MCF 10A (cell line): ENCODE measurements at regions not wholly inside any gene's neighbourhood (a gene's known extent, or its start where the extent isn't known, plus 50 kb on each side); places are given as distances from the start of the nearest gene placed in this dataset.

Experiments
- BruUV-seq: library from RNA; stranded (reverse); fragments of 400-500 nt; replicated peaks from 2 replicates; lab custom pipeline; 2021; lab: Mats Ljungman, UMichigan
- CTCF ChIA-PET: fragments of 300-600 bp; sonication (Branson Sonifier 250); formaldehyde crosslinking; extraction: SDS; loops from one replicate; lab custom pipeline; 2021; ENCODE audit warnings: antibody characterized with exemption, inconsistent platforms; lab: Yijun Ruan, JAX
- POLR2A ChIA-PET: fragments of 300-600, 350-650 bp; sonication (Branson Sonifier 250); formaldehyde crosslinking; extraction: SDS; loops from one replicate; lab custom pipeline; 2020; ENCODE audit warnings: antibody characterized with exemption, inconsistent platforms; lab: Yijun Ruan, JAX
- DNase-seq: peaks from one replicate; pipeline ENCODE4 v3.0.0-alpha.2; 2018; ENCODE audit not compliant: unreplicated experiment
- H3K27ac Mint-ChIP-seq: one replicate; pipeline ENCODE4 v1.8.0; 2022; ENCODE audit warnings: mild to moderate bottlenecking, low read depth, mixed read lengths; ENCODE audit not compliant: unreplicated experiment
- H3K27me3 Mint-ChIP-seq: one replicate; pipeline ENCODE4 v1.8.0; 2022; ENCODE audit warnings: mixed read lengths; ENCODE audit not compliant: insufficient read depth, unreplicated experiment
- H3K36me3 Mint-ChIP-seq: one replicate; pipeline ENCODE4 v1.8.0; 2022; ENCODE audit warnings: mild to moderate bottlenecking, moderate library complexity, mixed read lengths; ENCODE audit not compliant: insufficient read depth, unreplicated experiment
- H3K4me1 Mint-ChIP-seq: one replicate; pipeline ENCODE4 v1.8.0; 2022; ENCODE audit warnings: mixed read lengths; ENCODE audit not compliant: insufficient read depth, unreplicated experiment
- H3K4me3 Mint-ChIP-seq: one replicate; pipeline ENCODE4 v1.8.0; 2022; ENCODE audit warnings: mild to moderate bottlenecking, moderate library complexity, mixed read lengths; ENCODE audit not compliant: unreplicated experiment
- H3K9me3 Mint-ChIP-seq: one replicate; pipeline ENCODE4 v1.8.0; 2022; ENCODE audit warnings: mixed read lengths; ENCODE audit not compliant: unreplicated experiment
- intact Hi-C: fragments of 100-400 bp; cut with micrococcal nuclease; formaldehyde crosslinking; loops from 2 replicates; pipeline ENCODE4 v1.14.1; 2022
- TF ChIP-seq, protein P1 (sequence below): fragments of 200-600 bp; IDR thresholded peaks from one replicate; pipeline ENCODE4 v1.8.0; 2022; ENCODE audit warnings: antibody characterized with exemption, mild to moderate bottlenecking; ENCODE audit not compliant: unreplicated experiment

DNA sequence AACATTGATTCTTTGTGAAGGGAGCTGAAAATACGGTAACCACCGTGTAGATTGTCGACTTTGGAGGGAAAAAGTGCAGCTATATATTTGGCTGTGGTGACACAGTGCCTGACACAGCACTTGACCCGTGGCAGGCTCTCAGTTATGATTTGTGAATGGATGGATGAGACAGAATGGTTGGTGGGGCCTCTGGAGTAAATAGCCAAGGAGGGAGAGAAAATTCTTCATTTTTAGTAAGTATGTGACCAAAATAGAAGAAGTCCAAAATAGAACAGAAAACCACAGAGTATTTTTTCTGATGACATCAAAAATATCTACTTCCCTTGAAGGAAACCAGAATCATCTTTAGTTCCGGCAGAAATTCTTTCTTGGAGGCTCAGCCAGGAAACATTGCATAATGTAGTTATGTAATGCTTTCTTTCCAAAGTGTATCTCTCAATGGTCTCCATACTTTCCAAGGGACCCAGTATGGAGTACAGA is 82.0 kb upstream of the WSCD2 start:
- Mint-ChIP-seq H3K27ac (no peak overlapping the region), H3K4me3 (no peak overlapping the region), H3K36me3 (no peaks in the 10 kb centered on the region), H3K4me1 (no peaks in the 10 kb centered on the region), H3K27me3 (no peaks in the 10 kb centered on the region), H3K9me3 (peaks cover 8% of the 10 kb centered on the region)
- ChIA-PET POLR2A (no interaction called here), CTCF (no interaction called here)
- no peak for DNase-seq
- intact Hi-C loops, result no loop called here
- no TSS peak for BruUV-seq
- TF ChIP-seq, protein P1, sequence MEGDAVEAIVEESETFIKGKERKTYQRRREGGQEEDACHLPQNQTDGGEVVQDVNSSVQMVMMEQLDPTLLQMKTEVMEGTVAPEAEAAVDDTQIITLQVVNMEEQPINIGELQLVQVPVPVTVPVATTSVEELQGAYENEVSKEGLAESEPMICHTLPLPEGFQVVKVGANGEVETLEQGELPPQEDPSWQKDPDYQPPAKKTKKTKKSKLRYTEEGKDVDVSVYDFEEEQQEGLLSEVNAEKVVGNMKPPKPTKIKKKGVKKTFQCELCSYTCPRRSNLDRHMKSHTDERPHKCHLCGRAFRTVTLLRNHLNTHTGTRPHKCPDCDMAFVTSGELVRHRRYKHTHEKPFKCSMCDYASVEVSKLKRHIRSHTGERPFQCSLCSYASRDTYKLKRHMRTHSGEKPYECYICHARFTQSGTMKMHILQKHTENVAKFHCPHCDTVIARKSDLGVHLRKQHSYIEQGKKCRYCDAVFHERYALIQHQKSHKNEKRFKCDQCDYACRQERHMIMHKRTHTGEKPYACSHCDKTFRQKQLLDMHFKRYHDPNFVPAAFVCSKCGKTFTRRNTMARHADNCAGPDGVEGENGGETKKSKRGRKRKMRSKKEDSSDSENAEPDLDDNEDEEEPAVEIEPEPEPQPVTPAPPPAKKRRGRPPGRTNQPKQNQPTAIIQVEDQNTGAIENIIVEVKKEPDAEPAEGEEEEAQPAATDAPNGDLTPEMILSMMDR, result no peak

DNA sequence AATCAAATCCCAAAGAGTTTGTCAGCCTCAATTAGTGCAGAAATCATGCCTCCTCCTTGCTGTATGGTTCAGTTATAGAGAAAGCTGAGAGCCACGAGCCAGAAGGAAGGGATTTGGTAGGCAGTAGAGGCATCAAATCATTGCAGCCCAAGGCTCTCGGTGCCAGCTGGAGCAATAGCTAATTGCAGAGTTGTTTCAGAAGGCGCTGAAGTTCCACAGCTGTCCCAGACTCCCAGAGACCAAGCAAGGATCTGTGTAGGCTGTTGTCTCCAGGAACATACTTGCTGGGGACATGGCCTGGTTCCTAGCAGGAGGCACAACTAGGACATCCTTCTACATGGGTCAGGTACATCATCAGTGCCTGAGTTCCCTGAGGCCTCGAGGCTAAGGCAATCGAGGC is 80.4 kb upstream of the WSCD2 start:
- DNase-seq, result no peak
- CTCF ChIA-PET, result no interaction called here
- intact Hi-C loops, result no loop called here
- Mint-ChIP-seq H3K27ac (no peak overlapping the region), H3K27me3 (no peaks in the 10 kb centered on the region), H3K36me3 (no peaks in the 10 kb centered on the region), H3K4me1 (no peaks in the 10 kb centered on the region), H3K4me3 (no peak overlapping the region), H3K9me3 (peaks cover 8% of the 10 kb centered on the region)
- no TSS peak for BruUV-seq
- POLR2A ChIA-PET, result no interaction called here
- TF ChIP-seq, protein P1, result no peak

DNA sequence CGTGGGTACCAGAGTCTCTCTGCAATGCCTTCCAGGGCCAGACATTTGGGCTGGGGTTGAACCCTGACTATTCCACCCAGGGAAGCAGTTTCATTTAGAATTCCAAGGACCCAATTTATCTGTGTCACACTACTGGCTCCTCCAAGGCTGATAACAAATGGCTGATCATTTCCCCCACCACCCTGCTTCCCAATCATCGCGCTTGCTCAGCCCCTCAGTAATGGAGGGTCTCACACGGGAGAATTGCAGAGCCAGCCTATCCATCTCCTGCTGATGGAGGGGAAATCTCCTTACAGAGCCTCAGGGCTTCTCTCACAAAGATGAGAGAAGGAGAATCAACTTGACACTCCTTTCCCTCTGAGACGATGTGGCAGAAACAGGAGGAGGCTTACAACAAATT is 78.4 kb upstream of the WSCD2 start:
- BruUV-seq, result no TSS peak
- H3K36me3 Mint-ChIP-seq, result no peaks in the 10 kb centered on the region
- H3K4me1 Mint-ChIP-seq, result no peaks in the 10 kb centered on the region
- intact Hi-C loops, result no loop called here
- H3K27me3 Mint-ChIP-seq, result peaks cover 2% of the 10 kb centered on the region
- ChIA-PET POLR2A (no interaction called here), CTCF (no interaction called here)
- DNase-seq, result no peak
- H3K4me3 Mint-ChIP-seq, result no peak overlapping the region
- H3K27ac Mint-ChIP-seq, result no peak overlapping the region
- H3K9me3 Mint-ChIP-seq, result peaks cover 8% of the 10 kb centered on the region
- TF ChIP-seq, protein P1, result no peak

DNA sequence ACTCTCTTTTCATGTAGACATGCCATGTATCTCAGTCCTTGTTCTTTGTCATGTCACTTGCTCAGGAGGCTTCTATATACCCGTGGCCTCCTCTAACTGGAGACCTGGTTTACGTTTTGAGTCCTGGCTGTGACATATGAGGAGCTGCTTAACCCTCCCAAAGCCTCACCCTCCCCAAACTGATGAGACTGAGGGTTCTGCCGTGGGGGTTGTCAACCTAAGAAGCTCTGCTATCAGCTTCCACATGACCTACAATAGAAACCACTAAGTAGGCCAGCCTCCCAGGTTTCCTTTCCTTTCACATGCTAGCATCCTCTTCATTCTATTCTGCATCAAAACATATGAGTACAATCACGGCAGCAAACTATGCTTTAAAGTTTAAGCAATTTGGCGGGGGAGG is 76.8 kb upstream of the WSCD2 start:
- ChIA-PET POLR2A (no interaction called here), CTCF (interaction anchor here (0.5 kb wide), 1 partner anchor 63 kb away, joined by 3 read pairs; no protein-coding TSS in a partner anchor)
- Mint-ChIP-seq H3K36me3 (no peaks in the 10 kb centered on the region), H3K27ac (no peak overlapping the region), H3K4me3 (no peak overlapping the region), H3K4me1 (no peaks in the 10 kb centered on the region), H3K9me3 (peaks cover 8% of the 10 kb centered on the region), H3K27me3 (peaks cover 18% of the 10 kb centered on the region)
- BruUV-seq, result no TSS peak
- TF ChIP-seq, protein P1, result no peak
- no peak for DNase-seq
- intact Hi-C loops, result no loop called here
